GM23338 (cell line): ENCODE measurements at regions not wholly inside any gene's neighbourhood (a gene's known extent, or its start where the extent isn't known, plus 50 kb on each side); places are given as distances from the start of the nearest gene placed in this dataset.

Experiments
- ATAC-seq: fragments of 200-7000 bp; cut with Tn5 transposase; 3 replicates; pipeline ENCODE4 v1.9.1; 2020
- DNase-seq: peaks from one replicate; pipeline ENCODE4 v3.0.0-alpha.2; 2015; ENCODE audit warnings: low spot score
- H2AFZ ChIP-seq: fragments of 200-600 bp; sonication (generic); 2 replicates; pipeline ENCODE4 v1.8.0; 2016; ENCODE audit warnings: antibody characterized with exemption, mild to moderate bottlenecking, moderate library complexity
- H3F3A ChIP-seq: fragments of 200-600 bp; sonication (generic); replicated peaks from 2 replicates; pipeline ENCODE4 v1.8.0; 2017; ENCODE audit warnings: antibody characterized with exemption, mixed run types, low read depth
- H3K27ac ChIP-seq: fragments of 200-600 bp; sonication (generic); 2 replicates; pipeline ENCODE4 v1.6.1; 2016; ENCODE audit warnings: low read depth
- H3K27me3 ChIP-seq: fragments of 200-600 bp; sonication (generic); 2 replicates; pipeline ENCODE4 v1.8.0; 2016; ENCODE audit warnings: mild to moderate bottlenecking, mixed run types, moderate library complexity; ENCODE audit not compliant: insufficient read depth
- H3K36me3 ChIP-seq: fragments of 200-600 bp; sonication (generic); 2 replicates; pipeline ENCODE4 v1.8.0; 2016; ENCODE audit warnings: mild to moderate bottlenecking; ENCODE audit not compliant: insufficient read depth
- H3K4me1 ChIP-seq: fragments of 200-600 bp; sonication (generic); 2 replicates; pipeline ENCODE4 v1.8.0; 2016; ENCODE audit warnings: mild to moderate bottlenecking, moderate library complexity; ENCODE audit not compliant: insufficient read depth
- H3K4me2 ChIP-seq: fragments of 200-600 bp; sonication (generic); 2 replicates; pipeline ENCODE4 v1.7.1; 2017; ENCODE audit warnings: mixed run types
- H3K4me3 ChIP-seq: fragments of 200-600 bp; sonication (generic); 2 replicates; pipeline ENCODE4 v1.6.1; 2016; ENCODE audit warnings: mixed run types
- H3K79me2 ChIP-seq: fragments of 200-600 bp; sonication (generic); replicated peaks from 2 replicates; pipeline ENCODE4 v1.8.0; 2017; ENCODE audit warnings: mild to moderate bottlenecking; ENCODE audit not compliant: insufficient read depth
- H3K9me2 ChIP-seq: fragments of 200-600 bp; sonication (generic); 2 replicates; pipeline ENCODE4 v1.8.0; 2017; ENCODE audit not compliant: insufficient read depth
- H4K20me1 ChIP-seq: fragments of 200-600 bp; sonication (generic); replicated peaks from 2 replicates; pipeline ENCODE4 v1.8.0; 2017; ENCODE audit warnings: mild to moderate bottlenecking; ENCODE audit not compliant: insufficient read depth
- H3K27ac Mint-ChIP-seq: 2 replicates; pipeline ENCODE4 v1.8.0; 2020; ENCODE audit warnings: inconsistent platforms, mild to moderate bottlenecking, moderate library complexity, mixed read lengths
- H3K27me3 Mint-ChIP-seq: 3 replicates; pipeline ENCODE4 v1.8.0; 2022; ENCODE audit warnings: low read depth, mild to moderate bottlenecking, moderate library complexity, mixed read lengths, inconsistent platforms; ENCODE audit not compliant: insufficient read depth, poor library complexity
- H3K36me3 Mint-ChIP-seq: 3 replicates; pipeline ENCODE4 v1.8.0; 2021; ENCODE audit warnings: low read depth, mild to moderate bottlenecking, inconsistent platforms, moderate library complexity, mixed read lengths
- H3K4me1 Mint-ChIP-seq: 3 replicates; pipeline ENCODE4 v1.8.0; 2020; ENCODE audit warnings: mild to moderate bottlenecking, inconsistent platforms, mixed read lengths
- H3K4me3 Mint-ChIP-seq: 3 replicates; pipeline ENCODE4 v1.8.0; 2021; ENCODE audit warnings: moderate library complexity, mild to moderate bottlenecking, inconsistent platforms, mixed read lengths
- H3K9me3 Mint-ChIP-seq: 3 replicates; pipeline ENCODE4 v1.8.0; 2020; ENCODE audit warnings: moderate library complexity, mild to moderate bottlenecking, inconsistent platforms, mixed read lengths
- CREB1 ChIP-seq: fragments of 250-450 bp; sonication (Bioruptor Pico); IDR thresholded peaks from 2 replicates; pipeline ENCODE4 v1.5.0; 2020; ENCODE audit warnings: low read depth, mild to moderate bottlenecking, moderate library complexity
- ETS1 ChIP-seq: IDR thresholded peaks from 2 replicates; pipeline ENCODE4 v1.6.1; 2016; ENCODE audit warnings: antibody characterized with exemption
- EZH2 ChIP-seq: fragments of 200-600 bp; sonication (generic); IDR thresholded peaks from one replicate; pipeline ENCODE4 v1.8.0; 2017; ENCODE audit warnings: antibody characterized with exemption, mild to moderate bottlenecking, low read depth; ENCODE audit not compliant: unreplicated experiment
- EZH2phosphoT487 ChIP-seq: fragments of 200-600 bp; sonication (generic); IDR thresholded peaks from one replicate; pipeline ENCODE4 v1.8.1; 2018; ENCODE audit warnings: antibody characterized with exemption; ENCODE audit not compliant: unreplicated experiment
- JUNB ChIP-seq: IDR thresholded peaks from one replicate; pipeline ENCODE4 v1.6.1; 2016; ENCODE audit warnings: antibody characterized with exemption; ENCODE audit not compliant: unreplicated experiment
- NANOG ChIP-seq: IDR thresholded peaks from 2 replicates; pipeline ENCODE4 v1.6.1; 2016; ENCODE audit warnings: antibody characterized with exemption, borderline replicate concordance
- POLR2AphosphoS5 ChIP-seq: IDR thresholded peaks from 2 replicates; pipeline ENCODE4 v1.6.1; 2016; ENCODE audit warnings: antibody characterized with exemption, low read depth
- STAT1 ChIP-seq: IDR thresholded peaks from one replicate; pipeline ENCODE4 v1.6.1; 2016; ENCODE audit warnings: antibody characterized with exemption; ENCODE audit not compliant: unreplicated experiment
- ZNF114 ChIP-seq: fragments of 250-450 bp; sonication (Bioruptor Pico); IDR thresholded peaks from 2 replicates; pipeline ENCODE4 v1.5.0; 2020; ENCODE audit warnings: mild to moderate bottlenecking, moderate library complexity
- ZNF331 ChIP-seq: fragments of 250-450 bp; sonication (Bioruptor Pico); IDR thresholded peaks from 2 replicates; pipeline ENCODE4 v1.5.0; 2020; ENCODE audit warnings: low read depth, mild to moderate bottlenecking, moderate library complexity
- TF ChIP-seq, protein P1 (sequence below): fragments of 250-450 bp; sonication (Bioruptor Pico); IDR thresholded peaks from 2 replicates; pipeline ENCODE4 v1.5.0; 2020; ENCODE audit warnings: mild to moderate bottlenecking, moderate library complexity
- TF ChIP-seq, protein P2 (sequence below): IDR thresholded peaks from one replicate; pipeline ENCODE4 v1.6.1; 2018; ENCODE audit warnings: antibody characterized with exemption; ENCODE audit not compliant: unreplicated experiment
- TF ChIP-seq, protein P3 (sequence below), 2 experiments: fragments of 200-600 bp in 1 of 2; sonication (generic) in 1 of 2; conservative IDR thresholded peaks; 2 replicates each; pipeline versions ENCODE4 v1.5.1 to v1.6.1; 2016 to 2017; ENCODE audit warnings: antibody characterized with exemption in 2 of 2, low read depth in 2 of 2, mild to moderate bottlenecking in 2 of 2, moderate library complexity in 1 of 2

GRCh38 chr15:66620744-66621344, 55.0 kb upstream of the LCTL start:
- ATAC-seq (no peak), DNase-seq (no peak)
- Histone ChIP-seq H3F3A (peaks cover 12% of the 10 kb centered on the region; the same call in 1 of the 2 replicates), H3K36me3 (no peaks in the 10 kb centered on the region), H3K4me2 (peak overlapping the region; percentile 80), H3K27me3 (0 out of 2 replicates have a peak, but pooled peaks cover 6% of the 10 kb centered on the region), H4K20me1 (no peaks in the 10 kb centered on the region), H3K79me2 (no peaks in the 10 kb centered on the region), H3K9me2 (no peaks in the 10 kb centered on the region; the same call in 1 of the 2 replicates), H2AFZ (no peak overlapping the region), H3K4me1 (peaks cover 53% of the 10 kb centered on the region), H3K4me3 (peak overlapping the region; percentile 54; the same call in 1 of the 2 replicates), H3K27ac (peak overlapping the region; percentile 61; the same call in 1 of the 2 replicates)
- no peaks in the 10 kb centered on the region for H3K9me3 Mint-ChIP-seq
- H3K4me3 Mint-ChIP-seq, result peak overlapping the region; percentile 49
- H3K27me3 Mint-ChIP-seq, result peaks cover 29% of the 10 kb centered on the region
- no peaks in the 10 kb centered on the region for H3K36me3 Mint-ChIP-seq
- no peak overlapping the region for H3K27ac Mint-ChIP-seq
- peaks cover 65% of the 10 kb centered on the region for H3K4me1 Mint-ChIP-seq
- TF ChIP-seq JUNB, result no peak
- no peak for TF ChIP-seq ZNF114
- TF ChIP-seq ETS1, result no peak
- TF ChIP-seq NANOG, result no peak
- TF ChIP-seq, protein P1, sequence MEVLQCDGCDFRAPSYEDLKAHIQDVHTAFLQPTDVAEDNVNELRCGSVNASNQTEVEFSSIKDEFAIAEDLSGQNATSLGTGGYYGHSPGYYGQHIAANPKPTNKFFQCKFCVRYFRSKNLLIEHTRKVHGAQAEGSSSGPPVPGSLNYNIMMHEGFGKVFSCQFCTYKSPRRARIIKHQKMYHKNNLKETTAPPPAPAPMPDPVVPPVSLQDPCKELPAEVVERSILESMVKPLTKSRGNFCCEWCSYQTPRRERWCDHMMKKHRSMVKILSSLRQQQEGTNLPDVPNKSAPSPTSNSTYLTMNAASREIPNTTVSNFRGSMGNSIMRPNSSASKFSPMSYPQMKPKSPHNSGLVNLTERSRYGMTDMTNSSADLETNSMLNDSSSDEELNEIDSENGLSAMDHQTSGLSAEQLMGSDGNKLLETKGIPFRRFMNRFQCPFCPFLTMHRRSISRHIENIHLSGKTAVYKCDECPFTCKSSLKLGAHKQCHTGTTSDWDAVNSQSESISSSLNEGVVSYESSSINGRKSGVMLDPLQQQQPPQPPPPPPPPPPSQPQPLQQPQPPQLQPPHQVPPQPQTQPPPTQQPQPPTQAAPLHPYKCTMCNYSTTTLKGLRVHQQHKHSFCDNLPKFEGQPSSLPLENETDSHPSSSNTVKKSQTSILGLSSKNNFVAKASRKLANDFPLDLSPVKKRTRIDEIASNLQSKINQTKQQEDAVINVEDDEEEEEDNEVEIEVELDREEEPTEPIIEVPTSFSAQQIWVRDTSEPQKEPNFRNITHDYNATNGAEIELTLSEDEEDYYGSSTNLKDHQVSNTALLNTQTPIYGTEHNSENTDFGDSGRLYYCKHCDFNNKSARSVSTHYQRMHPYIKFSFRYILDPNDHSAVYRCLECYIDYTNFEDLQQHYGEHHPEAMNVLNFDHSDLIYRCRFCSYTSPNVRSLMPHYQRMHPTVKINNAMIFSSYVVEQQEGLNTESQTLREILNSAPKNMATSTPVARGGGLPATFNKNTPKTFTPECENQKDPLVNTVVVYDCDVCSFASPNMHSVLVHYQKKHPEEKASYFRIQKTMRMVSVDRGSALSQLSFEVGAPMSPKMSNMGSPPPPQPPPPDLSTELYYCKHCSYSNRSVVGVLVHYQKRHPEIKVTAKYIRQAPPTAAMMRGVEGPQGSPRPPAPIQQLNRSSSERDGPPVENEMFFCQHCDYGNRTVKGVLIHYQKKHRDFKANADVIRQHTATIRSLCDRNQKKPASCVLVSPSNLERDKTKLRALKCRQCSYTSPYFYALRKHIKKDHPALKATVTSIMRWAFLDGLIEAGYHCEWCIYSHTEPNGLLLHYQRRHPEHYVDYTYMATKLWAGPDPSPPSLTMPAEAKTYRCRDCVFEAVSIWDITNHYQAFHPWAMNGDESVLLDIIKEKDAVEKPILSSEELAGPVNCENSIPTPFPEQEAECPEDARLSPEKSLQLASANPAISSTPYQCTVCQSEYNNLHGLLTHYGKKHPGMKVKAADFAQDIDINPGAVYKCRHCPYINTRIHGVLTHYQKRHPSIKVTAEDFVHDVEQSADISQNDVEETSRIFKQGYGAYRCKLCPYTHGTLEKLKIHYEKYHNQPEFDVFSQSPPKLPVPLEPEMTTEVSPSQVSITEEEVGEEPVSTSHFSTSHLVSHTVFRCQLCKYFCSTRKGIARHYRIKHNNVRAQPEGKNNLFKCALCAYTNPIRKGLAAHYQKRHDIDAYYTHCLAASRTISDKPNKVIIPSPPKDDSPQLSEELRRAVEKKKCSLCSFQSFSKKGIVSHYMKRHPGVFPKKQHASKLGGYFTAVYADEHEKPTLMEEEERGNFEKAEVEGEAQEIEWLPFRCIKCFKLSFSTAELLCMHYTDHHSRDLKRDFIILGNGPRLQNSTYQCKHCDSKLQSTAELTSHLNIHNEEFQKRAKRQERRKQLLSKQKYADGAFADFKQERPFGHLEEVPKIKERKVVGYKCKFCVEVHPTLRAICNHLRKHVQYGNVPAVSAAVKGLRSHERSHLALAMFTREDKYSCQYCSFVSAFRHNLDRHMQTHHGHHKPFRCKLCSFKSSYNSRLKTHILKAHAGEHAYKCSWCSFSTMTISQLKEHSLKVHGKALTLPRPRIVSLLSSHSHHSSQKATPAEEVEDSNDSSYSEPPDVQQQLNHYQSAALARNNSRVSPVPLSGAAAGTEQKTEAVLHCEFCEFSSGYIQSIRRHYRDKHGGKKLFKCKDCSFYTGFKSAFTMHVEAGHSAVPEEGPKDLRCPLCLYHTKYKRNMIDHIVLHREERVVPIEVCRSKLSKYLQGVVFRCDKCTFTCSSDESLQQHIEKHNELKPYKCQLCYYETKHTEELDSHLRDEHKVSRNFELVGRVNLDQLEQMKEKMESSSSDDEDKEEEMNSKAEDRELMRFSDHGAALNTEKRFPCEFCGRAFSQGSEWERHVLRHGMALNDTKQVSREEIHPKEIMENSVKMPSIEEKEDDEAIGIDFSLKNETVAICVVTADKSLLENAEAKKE (CRISPR knock-in tag), result no peak
- no peak for TF ChIP-seq STAT1
- no peak for TF ChIP-seq POLR2AphosphoS5
- TF ChIP-seq, protein P2, sequence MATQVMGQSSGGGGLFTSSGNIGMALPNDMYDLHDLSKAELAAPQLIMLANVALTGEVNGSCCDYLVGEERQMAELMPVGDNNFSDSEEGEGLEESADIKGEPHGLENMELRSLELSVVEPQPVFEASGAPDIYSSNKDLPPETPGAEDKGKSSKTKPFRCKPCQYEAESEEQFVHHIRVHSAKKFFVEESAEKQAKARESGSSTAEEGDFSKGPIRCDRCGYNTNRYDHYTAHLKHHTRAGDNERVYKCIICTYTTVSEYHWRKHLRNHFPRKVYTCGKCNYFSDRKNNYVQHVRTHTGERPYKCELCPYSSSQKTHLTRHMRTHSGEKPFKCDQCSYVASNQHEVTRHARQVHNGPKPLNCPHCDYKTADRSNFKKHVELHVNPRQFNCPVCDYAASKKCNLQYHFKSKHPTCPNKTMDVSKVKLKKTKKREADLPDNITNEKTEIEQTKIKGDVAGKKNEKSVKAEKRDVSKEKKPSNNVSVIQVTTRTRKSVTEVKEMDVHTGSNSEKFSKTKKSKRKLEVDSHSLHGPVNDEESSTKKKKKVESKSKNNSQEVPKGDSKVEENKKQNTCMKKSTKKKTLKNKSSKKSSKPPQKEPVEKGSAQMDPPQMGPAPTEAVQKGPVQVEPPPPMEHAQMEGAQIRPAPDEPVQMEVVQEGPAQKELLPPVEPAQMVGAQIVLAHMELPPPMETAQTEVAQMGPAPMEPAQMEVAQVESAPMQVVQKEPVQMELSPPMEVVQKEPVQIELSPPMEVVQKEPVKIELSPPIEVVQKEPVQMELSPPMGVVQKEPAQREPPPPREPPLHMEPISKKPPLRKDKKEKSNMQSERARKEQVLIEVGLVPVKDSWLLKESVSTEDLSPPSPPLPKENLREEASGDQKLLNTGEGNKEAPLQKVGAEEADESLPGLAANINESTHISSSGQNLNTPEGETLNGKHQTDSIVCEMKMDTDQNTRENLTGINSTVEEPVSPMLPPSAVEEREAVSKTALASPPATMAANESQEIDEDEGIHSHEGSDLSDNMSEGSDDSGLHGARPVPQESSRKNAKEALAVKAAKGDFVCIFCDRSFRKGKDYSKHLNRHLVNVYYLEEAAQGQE, result no peak
- no peak for TF ChIP-seq ZNF331 (CRISPR knock-in tag)
- TF ChIP-seq, protein P3, sequence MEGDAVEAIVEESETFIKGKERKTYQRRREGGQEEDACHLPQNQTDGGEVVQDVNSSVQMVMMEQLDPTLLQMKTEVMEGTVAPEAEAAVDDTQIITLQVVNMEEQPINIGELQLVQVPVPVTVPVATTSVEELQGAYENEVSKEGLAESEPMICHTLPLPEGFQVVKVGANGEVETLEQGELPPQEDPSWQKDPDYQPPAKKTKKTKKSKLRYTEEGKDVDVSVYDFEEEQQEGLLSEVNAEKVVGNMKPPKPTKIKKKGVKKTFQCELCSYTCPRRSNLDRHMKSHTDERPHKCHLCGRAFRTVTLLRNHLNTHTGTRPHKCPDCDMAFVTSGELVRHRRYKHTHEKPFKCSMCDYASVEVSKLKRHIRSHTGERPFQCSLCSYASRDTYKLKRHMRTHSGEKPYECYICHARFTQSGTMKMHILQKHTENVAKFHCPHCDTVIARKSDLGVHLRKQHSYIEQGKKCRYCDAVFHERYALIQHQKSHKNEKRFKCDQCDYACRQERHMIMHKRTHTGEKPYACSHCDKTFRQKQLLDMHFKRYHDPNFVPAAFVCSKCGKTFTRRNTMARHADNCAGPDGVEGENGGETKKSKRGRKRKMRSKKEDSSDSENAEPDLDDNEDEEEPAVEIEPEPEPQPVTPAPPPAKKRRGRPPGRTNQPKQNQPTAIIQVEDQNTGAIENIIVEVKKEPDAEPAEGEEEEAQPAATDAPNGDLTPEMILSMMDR (conservative IDR thresholded peaks at IDR 0.05; ENCODE audit: low read depth in 2 of 2), result no peak
- no peak for TF ChIP-seq CREB1 (CRISPR knock-in tag)
- TF ChIP-seq EZH2, result no peak
- TF ChIP-seq EZH2phosphoT487, result no peak
